ENCODE measurements at regions not wholly inside any gene's neighbourhood (a gene's known extent, or its start where the extent isn't known, plus 50 kb on each side); places are given as distances from the start of the nearest gene placed in this dataset.
"Not testable (repeated sequence)": the region's sequence is repeated elsewhere in the genome, so short reads cannot be mapped to it uniquely, and the experiment has no call there.

DNA sequence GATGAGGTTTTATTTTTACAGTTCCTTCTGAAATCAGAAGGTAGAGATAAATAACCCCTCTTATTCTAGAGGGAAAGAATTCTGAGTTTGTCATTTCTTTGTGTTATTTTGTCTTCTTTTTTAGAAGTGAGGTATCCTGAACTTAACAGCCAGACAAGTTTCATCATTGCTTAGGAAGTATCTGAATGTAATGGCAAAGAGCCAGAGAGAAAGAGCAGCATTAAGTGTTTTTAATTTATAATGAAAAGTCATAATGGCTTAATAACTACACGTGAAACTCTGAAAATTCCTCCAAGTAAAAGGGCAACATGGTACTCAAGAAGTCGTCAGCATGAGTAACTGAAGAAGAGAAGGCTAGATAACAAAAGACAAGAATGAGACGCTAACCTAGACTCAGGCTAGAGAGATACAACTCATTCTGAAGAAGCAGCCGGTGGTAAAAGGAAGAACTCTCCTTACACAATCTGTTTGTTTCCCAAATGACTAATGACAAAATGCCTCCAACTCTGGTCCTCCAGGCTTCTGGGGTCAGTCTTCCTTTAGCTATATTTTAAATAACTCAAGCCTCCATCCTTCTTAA, 116.2 kb upstream of the NECTIN3 start:
- DNase-seq (ENCODE audit: low read depth in 2 of 3, low spot score in 2 of 3): no peak

DNA sequence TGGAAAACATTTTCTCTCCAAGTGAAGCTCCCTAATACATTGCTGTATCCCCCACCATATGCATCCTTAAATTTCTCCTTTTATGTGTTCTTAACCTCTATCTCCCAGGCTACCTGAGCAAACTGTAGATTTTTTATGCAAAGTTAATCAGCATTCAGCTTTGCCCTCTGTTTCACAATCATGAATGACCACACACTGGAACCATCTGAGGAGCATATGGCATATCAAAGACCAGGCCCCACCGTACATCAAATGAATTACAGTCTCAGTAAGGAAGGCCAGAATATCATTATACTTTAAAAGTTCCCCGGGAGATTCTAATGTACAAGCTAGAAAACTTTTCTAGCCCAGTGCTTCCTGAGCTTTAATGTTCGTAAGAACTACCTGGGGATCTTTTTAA, 115.5 kb upstream of the NECTIN3 start:
- no peak for DNase-seq (ENCODE audit: low read depth in 2 of 3, low spot score in 2 of 3)

DNA sequence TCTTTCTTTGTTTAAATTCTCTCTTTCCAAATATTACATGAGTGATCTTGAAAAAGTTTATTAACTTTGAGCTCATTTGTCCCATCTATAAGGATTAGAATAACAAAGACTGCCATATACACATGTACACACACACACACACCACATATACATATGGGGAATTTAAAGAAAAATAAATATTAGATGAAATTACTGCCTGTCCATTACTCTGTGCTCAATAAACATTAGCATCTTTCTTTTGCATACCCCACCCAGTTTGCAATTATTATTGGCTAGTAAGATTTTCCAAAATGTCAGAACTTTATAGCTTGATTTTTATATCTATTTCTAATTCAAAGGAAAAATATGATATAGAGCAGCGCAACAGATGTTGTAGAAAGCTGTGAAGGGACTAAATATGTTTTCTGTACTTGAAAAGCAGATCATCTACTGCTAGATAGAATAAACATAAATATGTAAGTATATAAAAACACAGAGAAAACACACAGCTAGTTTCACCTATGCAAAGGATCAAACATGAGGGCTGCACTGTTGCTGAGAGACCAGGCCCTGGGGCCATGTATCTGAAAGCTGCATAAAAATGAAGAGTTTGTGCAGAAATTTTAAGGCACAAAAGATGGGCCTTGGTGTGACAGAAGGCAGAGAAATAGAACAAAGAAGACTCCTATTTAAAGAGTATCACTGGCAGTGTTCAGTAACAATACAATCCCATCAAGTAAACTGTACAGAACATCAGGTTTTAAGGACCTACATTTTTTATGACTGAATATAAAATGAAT, 114.2 kb upstream of the NECTIN3 start:
- DNase-seq (ENCODE audit: low read depth in 2 of 3, low spot score in 2 of 3): no peak

DNA sequence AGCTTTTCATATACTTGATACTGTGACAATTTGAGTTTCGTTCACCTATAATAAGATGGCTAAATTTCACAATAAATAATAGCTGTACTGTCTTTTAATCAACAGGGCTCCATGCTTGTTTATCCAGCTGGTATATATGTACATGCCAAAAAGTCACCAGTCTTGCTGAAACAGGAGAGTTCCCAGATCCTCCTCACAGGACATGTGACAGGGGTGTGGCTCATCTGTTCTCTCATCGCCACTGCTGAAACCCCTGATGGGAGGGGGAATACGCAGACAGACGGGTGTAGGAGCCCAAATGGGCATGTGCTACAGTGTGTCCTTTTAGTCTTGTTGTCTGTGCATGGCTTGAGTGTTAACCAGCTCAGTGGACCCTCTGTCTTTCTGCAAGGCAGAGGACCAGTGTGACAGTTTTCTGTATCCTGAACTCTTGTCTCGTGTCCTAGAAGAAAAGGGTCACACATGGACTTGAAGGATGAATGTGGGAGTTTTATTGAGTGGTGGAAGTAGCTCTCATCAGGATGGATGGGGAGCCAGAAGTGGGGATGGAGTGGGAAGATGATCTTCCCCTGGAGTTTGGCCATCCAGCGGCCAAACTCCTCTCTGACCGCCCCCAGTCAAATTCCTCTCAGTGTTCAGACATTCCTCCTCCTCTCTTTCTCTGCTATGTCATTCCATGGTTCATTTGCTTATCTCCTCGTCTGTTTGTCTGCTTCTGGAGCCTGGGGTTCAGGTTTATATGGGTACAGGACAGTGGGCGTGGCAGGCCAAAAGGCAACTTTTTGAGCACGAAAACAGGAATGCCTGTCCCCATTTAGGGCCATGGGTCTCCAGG, 113.1 kb upstream of the NECTIN3 start:
- DNase-seq (ENCODE audit: low read depth in 2 of 3, low spot score in 2 of 3): no peak

DNA sequence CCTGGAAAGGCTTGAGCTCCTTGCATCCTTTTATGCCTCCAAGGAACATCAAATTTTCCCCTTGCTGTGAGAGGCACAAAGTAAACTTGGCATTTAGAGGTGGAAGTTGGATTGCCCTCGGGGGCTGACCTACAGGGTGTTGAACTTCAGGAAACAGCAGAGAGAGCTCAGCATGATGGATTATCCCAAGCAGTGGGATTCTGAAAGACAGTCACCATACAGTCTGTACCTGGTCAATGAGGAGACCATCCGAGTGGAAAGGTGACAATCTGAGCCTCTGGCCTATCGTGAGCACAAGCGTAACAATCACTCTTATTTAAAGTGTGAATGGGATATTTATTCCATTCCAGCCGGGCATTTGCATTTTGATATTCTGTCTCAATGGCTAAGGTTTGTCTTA, 105.6 kb upstream of the NECTIN3 start:
- no peak for DNase-seq (ENCODE audit: low read depth in 2 of 3, low spot score in 2 of 3)

DNA sequence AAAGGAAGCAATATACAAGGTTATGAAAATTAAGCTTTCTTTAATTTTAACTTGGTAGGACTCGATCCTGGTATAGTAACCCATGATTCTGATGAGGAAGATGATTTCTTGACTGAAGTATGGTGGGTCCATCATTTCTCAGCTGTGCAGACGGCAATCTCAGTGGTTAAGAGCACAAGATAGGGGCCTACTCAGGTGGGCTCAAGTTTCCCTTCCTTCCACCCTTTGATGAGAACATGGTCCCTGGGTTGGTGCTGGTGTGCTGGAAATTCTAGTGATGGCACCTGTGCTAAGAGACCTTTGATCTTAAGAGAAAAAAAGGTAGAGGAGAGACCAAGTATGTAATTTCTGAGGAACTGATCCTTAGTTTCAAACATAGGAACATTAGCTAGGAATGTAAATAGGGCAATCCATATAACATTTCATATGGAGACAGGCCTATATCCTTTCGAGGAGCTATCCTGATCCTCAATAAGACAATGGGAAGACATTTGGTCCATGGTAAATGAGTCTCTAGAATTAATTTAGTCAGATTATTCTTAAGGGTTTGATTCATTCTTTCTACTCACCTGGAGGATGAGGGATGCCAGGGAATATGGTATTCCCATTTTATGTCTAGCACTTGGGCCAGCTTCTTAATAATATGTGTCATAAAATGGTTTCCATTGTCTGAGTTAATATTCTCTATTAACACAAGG, 104.5 kb upstream of the NECTIN3 start:
- DNase-seq (ENCODE audit: low read depth in 2 of 3, low spot score in 2 of 3): no peak

DNA sequence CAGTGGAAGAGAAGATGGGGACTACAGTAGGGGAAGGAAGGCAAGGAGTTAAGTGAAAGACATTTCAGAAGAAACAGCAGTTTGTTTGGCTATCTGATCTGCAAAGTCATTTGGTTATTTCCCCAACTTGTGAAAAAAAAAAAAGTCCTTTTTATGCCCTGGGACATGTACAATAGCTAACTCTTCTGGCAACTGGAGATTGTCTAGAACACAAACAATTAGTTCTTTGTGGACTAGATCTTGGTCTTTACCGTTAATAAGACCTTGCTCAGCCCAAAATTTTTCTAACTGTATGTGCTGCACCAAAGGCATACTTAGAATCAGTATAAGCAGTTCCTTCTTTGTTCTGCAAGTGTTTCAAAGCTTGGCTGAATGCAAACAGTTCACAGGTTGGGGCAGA, 103.5 kb upstream of the NECTIN3 start:
- DNase-seq (ENCODE audit: low read depth in 2 of 3, low spot score in 2 of 3): no peak

DNA sequence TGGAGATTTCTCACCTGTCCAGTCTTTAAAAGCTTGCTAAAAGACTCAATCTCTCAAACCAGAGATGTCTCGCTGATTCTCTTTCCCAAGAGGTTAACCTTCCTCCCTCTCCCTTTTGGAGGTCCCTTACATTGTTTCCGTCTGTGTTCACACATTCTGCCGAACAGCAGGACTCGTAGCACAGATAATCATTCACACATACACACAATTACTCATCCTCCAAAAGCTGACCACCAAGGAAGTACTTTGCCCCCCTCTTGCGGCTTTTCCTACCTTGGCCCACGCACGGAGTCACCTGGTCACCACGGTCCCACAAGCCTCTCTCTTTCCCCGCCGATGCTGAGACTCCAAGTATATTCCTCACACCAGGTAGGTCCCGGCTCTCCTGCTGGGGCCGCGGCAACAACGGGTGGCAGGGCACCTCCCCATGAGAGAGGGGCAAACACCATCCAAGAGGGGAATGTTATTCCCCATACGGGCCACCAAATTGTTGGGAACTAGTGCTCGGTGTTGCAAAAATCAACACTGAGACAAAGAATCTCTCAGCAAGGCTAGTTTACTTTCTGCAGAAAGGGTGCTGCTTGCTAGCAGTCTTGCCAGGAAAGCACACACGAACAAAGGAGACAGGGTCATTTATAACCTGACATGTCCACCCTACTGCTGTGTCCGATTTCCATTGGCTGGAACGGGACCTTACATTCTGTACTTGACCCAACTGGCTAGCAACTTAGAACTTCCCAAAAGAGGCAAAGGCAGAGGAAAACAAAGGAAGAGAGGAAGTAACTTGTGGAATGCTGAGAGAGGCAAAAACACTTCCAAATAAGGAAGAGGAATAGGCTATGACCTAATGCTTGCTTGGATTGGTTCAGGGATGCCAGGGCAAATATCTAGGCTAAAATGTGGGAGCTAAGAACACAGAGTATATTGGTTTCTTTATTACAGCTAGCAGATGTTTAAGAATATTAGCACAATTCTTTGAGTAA, 102.1 kb upstream of the NECTIN3 start:
- no peak for DNase-seq (ENCODE audit: low read depth in 2 of 3, low spot score in 2 of 3)

DNA sequence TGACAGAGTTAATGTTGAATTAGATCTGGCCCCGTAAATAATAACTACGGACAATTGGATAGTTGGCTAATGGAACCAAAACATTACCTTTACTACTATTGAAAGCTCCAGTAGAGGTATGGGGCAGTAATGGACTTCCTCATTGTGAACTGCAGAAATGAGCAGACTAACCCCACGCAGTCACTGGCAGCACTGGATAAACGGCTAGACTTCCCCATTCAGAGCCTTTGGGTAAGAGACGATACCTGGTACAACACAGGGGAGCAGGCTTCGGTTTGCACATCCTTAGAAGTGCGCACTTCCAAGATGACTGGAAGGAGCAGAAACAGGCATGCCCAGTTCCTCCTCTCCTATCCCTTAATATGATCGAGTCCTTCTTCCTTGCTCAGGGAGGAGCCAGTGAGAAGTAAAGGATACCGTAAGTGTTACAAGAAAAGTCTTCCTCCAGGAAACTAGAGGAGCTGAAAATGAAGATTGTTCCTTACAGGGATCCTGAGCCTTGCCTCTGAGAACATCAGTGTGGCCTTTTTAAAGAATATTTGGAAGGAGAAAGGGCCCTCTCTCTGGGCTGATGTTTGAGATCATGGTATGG, 100.5 kb upstream of the NECTIN3 start:
- DNase-seq (ENCODE audit: low read depth in 2 of 3, low spot score in 2 of 3): no peak

DNA sequence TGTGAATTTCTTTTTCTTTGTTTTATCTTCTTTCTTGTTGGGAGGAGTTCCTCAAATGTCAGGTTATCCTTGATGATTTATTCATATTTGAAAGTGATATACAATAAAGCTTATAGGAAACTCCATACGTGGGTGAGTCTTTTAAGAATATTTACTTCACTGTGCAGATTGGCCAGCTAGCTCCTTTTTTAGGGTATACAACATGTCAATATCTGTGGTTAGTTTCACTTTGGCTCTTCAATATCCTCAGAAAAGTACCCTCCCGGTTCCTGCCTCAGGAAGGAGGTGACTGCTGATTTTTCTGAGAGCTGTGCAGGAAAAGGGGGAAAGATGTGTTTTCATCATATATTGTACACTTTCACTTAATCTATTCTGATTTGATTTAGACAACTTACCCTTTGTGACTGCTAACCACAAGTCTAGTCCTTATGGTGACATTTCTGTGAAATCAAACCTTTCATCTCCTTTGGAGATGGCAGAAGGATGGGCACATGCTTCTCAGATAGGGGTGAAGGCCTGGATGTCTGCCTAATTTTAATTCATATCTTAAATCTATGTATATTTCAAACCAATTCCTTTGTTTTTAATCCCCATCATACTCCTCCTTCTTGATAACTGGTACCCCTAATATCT, 98.2 kb upstream of the NECTIN3 start:
- DNase-seq (ENCODE audit: low read depth in 2 of 3, low spot score in 2 of 3): no peak

DNA sequence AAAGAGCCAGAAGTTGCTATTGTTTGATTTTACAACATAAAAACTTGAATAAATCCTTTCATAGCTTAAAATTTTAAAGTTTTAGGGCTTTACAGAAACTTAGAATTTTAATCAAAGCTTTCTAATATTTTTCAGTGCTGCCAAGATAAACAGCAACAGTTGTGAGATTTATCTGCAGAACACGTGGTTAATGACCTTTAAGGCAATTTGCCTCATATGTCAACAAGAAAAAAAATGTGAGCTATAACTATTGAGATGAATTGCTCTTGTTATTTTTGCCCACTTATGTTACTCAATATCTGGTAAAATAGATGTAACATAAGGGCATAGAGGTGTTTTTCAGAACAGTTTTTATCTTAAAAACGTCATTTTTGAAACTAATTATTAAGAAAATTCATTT, 96.7 kb upstream of the NECTIN3 start:
- no peak for DNase-seq (ENCODE audit: low read depth in 2 of 3, low spot score in 2 of 3)

DNA sequence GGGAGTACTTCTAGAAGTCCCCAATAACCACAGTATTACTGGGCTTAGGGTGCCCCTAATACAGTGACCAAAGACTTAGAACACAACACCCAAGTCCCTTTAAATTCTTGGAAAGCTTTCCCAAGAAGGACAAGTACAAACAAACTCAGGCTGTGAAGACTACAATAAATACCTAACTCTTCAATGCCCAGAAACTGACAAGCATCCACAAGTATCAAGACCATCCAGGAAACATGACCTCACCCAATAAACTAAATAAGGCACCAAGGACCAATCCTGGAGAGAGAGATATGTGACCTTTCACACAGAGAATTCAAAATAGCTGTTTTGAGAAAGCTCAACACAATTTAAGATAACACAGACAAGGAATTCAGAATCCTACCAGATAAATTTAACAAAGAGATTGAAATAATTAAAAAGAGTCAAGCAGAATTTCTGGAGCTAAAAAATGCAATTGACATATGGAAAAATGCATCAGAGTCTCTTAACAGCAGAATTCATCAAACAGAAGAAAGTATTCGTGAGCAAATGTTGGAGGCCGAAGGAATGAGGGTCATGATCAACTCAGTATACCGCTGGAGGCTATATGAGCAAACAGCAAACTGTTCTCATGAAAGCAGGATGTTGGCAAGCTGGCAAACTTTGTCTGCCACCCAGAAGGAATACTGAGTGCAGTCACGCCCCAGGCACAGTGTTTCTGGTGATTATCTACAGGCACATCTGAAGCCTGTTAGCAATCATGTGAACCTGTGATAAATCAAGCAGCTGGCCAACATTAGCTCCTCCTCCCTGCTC, 87.0 kb upstream of the NECTIN3 start:
- DNase-seq (ENCODE audit: low read depth in 2 of 3, low spot score in 2 of 3): no peak

DNA sequence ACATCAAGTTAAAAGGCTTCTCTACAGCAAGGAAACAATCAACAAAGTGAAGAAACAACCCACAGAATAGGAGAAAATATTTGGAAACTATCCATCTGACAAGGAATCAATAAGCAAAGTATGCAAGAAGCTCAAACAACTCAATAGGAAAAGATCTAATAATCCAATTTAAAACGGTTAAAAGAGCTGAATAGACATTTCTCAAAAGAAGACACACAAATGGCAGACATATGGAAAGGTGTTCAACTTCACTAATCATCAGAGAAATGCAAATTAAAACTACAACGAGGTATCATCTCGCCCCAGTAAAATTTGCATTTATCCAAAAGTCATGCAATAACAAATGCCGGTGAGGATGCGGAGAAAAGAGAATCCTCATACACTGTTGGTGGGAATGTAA, 82.2 kb upstream of the NECTIN3 start:
- no peak for DNase-seq (ENCODE audit: low read depth in 2 of 3, low spot score in 2 of 3)

DNA sequence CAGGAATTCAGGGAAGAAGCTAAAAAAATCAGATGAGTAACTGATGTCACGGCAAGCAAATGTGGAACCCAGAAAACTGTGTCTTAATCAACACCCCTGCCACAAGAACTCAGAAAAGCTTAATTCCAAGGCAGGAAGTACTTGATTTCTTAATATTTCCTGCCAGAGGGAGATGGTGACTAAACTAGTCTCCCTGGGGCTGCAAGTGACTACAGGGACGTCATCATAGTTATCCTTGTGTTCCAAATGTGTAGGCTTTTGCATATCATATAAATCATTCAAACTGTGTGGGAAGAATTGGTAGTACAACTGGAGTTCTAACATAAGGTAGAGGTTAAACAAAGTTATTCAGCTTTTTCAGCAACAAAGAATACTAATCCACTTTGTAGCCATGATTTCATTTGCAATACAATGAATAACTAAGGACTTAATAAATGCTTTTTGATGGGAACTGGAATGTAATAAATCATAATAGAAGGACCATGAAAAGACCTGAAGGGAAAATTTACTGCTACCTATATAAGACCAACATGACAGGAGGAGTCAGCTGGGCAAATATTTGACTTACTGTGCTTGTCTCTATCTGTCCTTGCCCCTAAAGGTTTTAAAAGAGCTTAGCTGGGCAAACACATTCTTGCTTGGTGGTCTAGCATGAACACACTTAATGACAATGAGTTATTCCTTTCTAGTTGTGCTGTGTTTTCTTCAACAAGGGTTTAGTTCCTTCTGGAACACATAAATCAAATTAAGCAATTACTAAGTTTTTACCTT, 76.0 kb upstream of the NECTIN3 start:
- no peak for DNase-seq (ENCODE audit: low read depth in 2 of 3, low spot score in 2 of 3)

DNA sequence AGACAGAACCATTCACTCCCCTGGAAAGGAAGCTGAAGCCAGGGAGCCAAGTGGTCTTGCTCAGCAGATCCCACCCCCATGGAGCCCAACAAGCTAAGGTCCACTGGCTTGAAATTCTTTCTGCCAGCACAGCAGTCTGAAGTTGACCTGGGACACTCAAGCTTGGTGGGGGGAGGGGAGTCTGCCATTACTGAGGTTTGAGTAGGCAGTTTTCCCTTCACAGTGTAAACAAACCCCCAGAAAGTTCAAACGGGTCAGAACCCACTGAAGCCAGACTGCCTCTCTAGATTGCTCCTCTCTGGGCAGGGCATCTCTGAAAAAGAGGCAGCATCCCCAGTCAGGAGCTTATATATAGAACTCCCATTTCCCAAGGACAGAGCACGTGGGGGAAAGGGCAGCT, 72.8 kb upstream of the NECTIN3 start:
- not testable (repeated sequence) for DNase-seq (ENCODE audit: low read depth in 2 of 3, low spot score in 2 of 3)

DNA sequence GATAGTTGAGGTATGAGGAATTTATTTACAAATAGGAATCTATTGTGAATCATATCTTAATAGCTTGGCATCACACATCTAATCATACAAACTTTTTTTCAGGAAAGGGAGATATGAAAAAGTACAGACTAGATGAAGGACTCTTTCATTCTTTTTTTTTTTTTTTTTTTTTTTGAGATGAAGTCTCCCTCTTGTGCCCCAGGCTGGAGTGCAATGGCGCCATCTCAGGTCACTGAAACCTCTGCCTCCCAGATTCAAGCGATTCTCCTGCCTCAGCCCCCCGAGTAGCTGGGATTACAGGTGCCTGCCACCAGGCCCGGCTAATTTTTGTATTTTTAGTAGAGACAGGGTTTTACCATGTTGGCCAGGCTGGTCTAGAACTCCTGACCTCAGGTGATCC, 65.1 kb upstream of the NECTIN3 start:
- not testable (repeated sequence) for DNase-seq (ENCODE audit: low read depth in 2 of 3, low spot score in 2 of 3)

DNA sequence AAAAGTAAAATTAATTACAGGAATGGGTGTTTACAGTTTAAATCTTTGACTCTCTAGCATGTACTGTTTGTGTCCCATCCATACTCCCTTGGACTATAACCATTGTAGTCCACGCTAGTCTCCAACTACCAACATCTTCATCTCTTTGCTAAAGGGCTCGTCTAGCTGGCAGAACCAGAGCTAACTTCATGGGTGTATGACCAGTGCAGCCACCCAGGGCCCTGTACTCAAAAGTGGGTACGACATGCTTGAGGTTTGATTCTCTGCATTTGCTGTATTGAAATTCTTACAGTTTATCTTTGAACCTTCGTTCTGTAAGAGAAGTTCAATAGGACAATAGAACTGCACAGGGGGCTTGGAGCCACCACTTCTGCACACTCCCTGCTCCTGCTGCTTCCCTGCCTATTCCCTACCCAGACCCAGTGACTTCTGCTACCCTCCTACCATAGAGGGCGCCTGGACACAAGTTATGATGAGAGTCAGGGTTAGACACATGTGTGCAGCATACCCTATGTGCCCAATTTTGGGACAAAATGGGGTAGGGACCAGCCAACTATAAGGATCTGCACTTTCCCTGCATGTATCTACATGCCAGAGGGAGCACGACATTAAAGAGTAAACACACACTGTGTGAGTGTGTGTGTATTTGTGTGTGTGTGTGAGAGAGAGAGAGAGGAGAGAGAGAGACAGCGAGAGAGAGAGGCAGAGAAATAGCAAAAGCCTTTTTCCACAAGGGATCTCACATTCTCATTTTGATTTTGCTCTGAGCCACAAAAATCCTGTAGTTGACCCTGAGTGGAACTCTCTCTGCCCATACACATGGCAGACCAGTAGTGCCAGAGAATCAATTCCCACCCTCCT, 59.0 kb upstream of the NECTIN3 start:
- peak in 1 of 3 donors; percentile 3 for DNase-seq (ENCODE audit: low read depth in 2 of 3, low spot score in 2 of 3)
